Kidney epithelial cell (primary cell): ENCODE measurements at regions not wholly inside any gene's neighbourhood (a gene's known extent, or its start where the extent isn't known, plus 50 kb on each side); places are given as distances from the start of the nearest gene placed in this dataset.
A peak's percentile ranks its signal among the peaks of the same experiment; 100 is the strongest.

Experiments used
- DNase-seq: peaks from one replicate; pipeline ENCODE4 v3.0.0-alpha.2; 2010; ENCODE audit warnings: low read depth
- H3K27me3 ChIP-seq: 2 replicates; pipeline ENCODE4 v1.6.0; 2011; ENCODE audit warnings: low read length; ENCODE audit not compliant: control insufficient read depth, insufficient read depth
- H3K36me3 ChIP-seq: 2 replicates; pipeline ENCODE4 v1.5.1; 2011; ENCODE audit warnings: low read length; ENCODE audit not compliant: control insufficient read depth, insufficient read depth
- H3K4me3 ChIP-seq: 2 replicates; pipeline ENCODE4 v1.5.1; 2011; ENCODE audit warnings: low read depth, mild to moderate bottlenecking, control low read depth, low read length
- TF ChIP-seq, protein P1 (sequence below): IDR thresholded peaks from 2 replicates; pipeline ENCODE4 v1.5.1; 2011; ENCODE audit warnings: mild to moderate bottlenecking, moderate library complexity, low read length, control low read depth, inconsistent platforms; ENCODE audit not compliant: insufficient read depth, poor library complexity, severe bottlenecking

- TF ChIP-seq, protein P1, sequence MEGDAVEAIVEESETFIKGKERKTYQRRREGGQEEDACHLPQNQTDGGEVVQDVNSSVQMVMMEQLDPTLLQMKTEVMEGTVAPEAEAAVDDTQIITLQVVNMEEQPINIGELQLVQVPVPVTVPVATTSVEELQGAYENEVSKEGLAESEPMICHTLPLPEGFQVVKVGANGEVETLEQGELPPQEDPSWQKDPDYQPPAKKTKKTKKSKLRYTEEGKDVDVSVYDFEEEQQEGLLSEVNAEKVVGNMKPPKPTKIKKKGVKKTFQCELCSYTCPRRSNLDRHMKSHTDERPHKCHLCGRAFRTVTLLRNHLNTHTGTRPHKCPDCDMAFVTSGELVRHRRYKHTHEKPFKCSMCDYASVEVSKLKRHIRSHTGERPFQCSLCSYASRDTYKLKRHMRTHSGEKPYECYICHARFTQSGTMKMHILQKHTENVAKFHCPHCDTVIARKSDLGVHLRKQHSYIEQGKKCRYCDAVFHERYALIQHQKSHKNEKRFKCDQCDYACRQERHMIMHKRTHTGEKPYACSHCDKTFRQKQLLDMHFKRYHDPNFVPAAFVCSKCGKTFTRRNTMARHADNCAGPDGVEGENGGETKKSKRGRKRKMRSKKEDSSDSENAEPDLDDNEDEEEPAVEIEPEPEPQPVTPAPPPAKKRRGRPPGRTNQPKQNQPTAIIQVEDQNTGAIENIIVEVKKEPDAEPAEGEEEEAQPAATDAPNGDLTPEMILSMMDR = no peak
- Histone ChIP-seq H3K4me3 (no peak overlapping the region), H3K36me3 (no peaks in the 10 kb centered on the region), H3K27me3 (peaks cover 5% of the 10 kb centered on the region)
- DNase-seq = no peak
Measured at GRCh38 chr15:31212326-31213080, 111.0 kb upstream of the TRPM1 start.

- DNase-seq = no peak
- H3K27me3 ChIP-seq = peaks cover 5% of the 10 kb centered on the region
- H3K36me3 ChIP-seq = no peaks in the 10 kb centered on the region
- TF ChIP-seq, protein P1 = no peak
- no peak overlapping the region for H3K4me3 ChIP-seq
Measured at GRCh38 chr15:31214158-31214863, 112.3 kb upstream of the KLF13 start.

DNA sequence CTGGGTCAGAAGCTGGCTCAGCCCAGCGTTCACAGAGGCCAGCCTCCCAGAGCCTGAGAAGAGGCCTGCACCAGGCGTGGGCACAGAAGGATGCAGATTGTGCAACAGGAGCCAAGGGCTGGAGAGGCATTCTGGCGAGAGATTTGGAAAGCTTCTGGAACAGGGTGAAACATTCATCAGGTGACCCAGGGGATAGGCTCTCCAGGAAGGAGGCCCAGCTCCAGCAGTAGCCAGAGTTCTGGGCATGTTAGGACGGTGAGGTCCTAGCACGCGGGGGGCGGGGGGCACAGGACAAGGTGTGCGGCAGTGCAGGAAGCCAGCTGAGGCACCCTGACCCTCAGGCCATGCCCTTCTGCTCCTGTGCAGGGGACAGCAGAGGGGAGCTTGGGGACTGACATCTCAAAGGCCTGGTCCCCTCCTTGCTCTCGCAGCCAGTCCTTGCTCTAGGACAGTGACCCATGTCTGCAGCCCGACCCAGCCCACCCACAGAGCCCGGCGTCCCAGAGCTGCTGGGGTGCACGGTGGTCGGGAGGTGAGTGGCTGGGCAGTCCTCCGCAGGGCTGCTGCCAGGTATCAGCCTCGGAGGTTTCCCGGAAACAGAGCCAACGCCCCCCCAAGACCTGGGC, 111.7 kb upstream of the KLF13 start:
- H3K4me3 ChIP-seq = no peak overlapping the region
- TF ChIP-seq, protein P1 = no peak
- no peaks in the 10 kb centered on the region for H3K36me3 ChIP-seq
- no peak for DNase-seq
- H3K27me3 ChIP-seq = peaks cover 5% of the 10 kb centered on the region

DNA sequence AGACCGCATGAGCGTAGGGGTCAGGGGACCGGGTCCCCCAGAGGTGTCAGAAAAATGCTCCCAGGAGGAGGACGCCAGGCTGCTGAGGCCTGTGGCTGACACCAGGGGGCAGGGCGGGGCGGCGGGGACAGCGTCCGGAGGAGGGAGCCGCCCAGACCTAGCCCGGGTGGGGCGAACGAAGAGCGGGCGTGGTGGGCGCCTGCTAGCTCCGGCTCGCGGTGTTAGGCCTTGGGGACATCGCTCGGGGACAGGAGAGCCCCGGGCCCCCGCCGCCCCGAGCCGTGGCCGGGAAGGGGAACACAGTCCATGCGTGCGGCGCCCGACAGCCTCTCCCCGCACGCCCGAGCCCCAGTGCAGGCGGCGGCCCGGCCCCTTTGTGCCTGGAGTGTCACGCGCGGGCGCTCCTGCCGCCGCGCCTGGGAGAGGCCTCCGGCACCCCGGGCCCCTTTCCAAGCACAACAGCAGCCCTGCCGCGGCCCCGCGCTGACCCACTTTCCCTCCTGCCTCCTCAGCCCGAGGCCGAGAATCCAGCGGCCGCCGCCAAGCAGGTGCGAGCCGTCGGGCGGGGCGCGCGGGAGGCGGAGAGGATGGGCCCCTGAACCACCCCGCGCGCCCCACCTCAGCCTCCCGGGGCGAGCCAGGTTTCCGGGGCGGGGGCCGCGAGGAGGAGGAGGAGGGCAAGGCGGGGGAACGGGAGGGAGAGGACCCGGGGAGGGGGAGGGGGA, 111.0 kb upstream of the KLF13 start:
- Histone ChIP-seq H3K36me3 (no peaks in the 10 kb centered on the region), H3K4me3 (peak overlapping the region; percentile 37), H3K27me3 (peaks cover 5% of the 10 kb centered on the region)
- TF ChIP-seq, protein P1 = peak; percentile 84
- DNase-seq = no peak

DNA sequence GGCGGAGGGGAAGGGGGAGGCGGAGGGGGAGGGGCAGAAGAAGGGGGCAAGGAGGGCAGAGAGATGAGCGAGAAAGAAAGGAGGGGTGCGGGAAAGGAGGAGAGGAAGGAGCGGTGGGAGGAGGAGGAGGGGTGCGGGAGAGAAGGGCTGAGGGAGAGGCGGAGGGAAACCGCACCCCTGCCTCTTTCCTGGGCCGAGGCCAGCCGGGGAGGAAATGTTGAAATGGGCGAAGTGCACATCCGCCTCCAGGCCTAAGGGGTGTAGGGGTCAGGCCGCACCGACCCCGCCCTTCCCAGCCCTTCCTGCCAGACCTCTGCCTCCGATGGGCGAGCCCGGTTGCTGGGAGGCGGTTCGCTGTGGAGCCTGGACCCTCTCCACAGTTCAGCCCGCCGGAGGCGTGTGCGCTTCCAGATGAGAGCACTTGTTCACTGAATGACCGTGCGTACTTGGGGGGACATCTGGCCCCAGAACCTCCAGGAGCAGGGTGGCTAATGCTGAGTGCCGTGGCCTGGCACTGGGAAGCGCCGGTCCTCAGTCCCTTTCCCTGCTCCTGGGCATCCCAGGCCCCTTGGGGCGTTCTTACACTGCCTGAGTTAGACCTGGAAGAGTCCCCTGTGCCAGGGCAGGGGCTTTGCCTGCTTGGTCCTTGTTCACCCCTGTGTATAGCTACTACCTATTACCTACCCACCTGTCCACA, 110.3 kb upstream of the KLF13 start:
- TF ChIP-seq, protein P1 = no peak
- DNase-seq = no peak
- peaks cover 3% of the 10 kb centered on the region for H3K27me3 ChIP-seq
- peak overlapping the region; percentile 37 for H3K4me3 ChIP-seq
- no peaks in the 10 kb centered on the region for H3K36me3 ChIP-seq
